Ishikawa (cell line): ENCODE measurements at regions not wholly inside any gene's neighbourhood (a gene's known extent, or its start where the extent isn't known, plus 50 kb on each side); places are given as distances from the start of the nearest gene placed in this dataset.
A peak's percentile ranks its signal among the peaks of the same experiment; 100 is the strongest.

ENCODE experiments used
- CEBPB ChIP-seq: IDR thresholded peaks from 2 replicates; pipeline ENCODE4 v1.6.1; 2012
- CREB1 ChIP-seq: IDR thresholded peaks from 2 replicates; pipeline ENCODE4 v1.6.1; 2012; ENCODE audit warnings: low read depth
- EGR1 ChIP-seq: IDR thresholded peaks from 2 replicates; pipeline ENCODE4 v1.6.1; 2012
- EP300 ChIP-seq: IDR thresholded peaks from 2 replicates; pipeline ENCODE4 v1.6.1; 2012; ENCODE audit warnings: borderline replicate concordance
- FOXM1 ChIP-seq: IDR thresholded peaks from 2 replicates; pipeline ENCODE4 v1.6.1; 2012; ENCODE audit warnings: low read depth, borderline replicate concordance
- NFIC ChIP-seq: IDR thresholded peaks from 2 replicates; pipeline ENCODE4 v1.6.1; 2012
- RAD21 ChIP-seq: IDR thresholded peaks from 2 replicates; pipeline ENCODE4 v1.6.1; 2012; ENCODE audit warnings: low read depth
- TAF1 ChIP-seq: IDR thresholded peaks from 2 replicates; pipeline ENCODE4 v1.6.1; 2012; ENCODE audit warnings: low read depth, mild to moderate bottlenecking
- TCF12 ChIP-seq: IDR thresholded peaks from 2 replicates; pipeline ENCODE4 v1.6.1; 2012; ENCODE audit warnings: low read depth
- TEAD4 ChIP-seq: IDR thresholded peaks from 2 replicates; pipeline ENCODE4 v1.6.1; 2012
- USF1 ChIP-seq: IDR thresholded peaks from 2 replicates; pipeline ENCODE4 v1.6.1; 2012
- YY1 ChIP-seq: IDR thresholded peaks from 2 replicates; pipeline ENCODE4 v1.6.1; 2012; ENCODE audit warnings: low read depth
- ZBTB7A ChIP-seq: IDR thresholded peaks from 2 replicates; pipeline ENCODE4 v1.6.1; 2012; ENCODE audit warnings: low read depth
- TF ChIP-seq, protein P1 (sequence below): IDR thresholded peaks from 2 replicates; pipeline ENCODE4 v1.6.1; 2012; ENCODE audit warnings: low read depth, mild to moderate bottlenecking
- TF ChIP-seq, protein P2 (sequence below): IDR thresholded peaks from 2 replicates; pipeline ENCODE4 v1.6.1; 2012

DNA sequence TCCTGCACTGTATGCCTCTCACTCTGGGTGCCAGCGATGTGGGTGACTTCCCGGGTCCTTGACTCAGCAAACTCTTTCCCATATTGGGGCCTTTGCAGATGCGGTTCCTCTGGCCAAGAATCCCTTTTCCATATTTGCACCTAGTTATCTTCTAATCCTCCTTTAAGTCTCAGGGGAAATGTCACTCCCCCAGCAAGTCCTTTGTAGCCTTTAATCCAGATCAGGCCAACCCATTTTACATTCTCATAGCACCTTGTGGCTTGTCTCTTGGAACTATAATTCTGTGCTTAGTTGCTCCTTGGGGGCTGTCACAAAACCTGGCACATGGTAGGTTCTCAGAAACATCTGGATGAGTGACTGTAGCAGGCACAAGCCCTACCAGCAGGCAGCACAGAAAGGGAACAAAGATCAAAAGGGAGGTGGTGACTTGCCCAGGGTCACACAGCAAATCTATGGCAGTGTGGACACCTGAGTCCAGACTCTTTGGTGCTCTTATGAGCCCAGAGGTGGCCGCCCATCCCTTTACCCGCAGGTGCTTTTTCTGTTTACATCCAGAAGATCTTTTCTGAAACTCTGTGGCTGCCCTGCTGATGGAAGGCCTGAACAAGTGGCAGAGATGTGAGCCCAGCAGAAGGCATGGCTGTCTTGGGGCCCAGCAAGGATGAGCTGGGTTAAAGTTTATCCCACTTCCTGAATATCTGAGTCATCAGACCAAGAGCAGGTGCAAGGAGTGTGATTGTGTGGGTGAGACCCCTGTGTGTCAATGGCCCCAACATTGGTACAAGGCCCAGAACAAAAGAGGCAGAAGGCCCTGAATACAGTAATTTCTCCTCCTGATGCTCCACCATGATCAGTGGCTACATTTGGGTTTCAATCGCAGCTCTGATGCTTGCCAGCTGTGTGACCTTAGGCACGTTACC is 78.6 kb upstream of the GRK3 start:
- no peak for TF ChIP-seq USF1
- TF ChIP-seq, protein P1, sequence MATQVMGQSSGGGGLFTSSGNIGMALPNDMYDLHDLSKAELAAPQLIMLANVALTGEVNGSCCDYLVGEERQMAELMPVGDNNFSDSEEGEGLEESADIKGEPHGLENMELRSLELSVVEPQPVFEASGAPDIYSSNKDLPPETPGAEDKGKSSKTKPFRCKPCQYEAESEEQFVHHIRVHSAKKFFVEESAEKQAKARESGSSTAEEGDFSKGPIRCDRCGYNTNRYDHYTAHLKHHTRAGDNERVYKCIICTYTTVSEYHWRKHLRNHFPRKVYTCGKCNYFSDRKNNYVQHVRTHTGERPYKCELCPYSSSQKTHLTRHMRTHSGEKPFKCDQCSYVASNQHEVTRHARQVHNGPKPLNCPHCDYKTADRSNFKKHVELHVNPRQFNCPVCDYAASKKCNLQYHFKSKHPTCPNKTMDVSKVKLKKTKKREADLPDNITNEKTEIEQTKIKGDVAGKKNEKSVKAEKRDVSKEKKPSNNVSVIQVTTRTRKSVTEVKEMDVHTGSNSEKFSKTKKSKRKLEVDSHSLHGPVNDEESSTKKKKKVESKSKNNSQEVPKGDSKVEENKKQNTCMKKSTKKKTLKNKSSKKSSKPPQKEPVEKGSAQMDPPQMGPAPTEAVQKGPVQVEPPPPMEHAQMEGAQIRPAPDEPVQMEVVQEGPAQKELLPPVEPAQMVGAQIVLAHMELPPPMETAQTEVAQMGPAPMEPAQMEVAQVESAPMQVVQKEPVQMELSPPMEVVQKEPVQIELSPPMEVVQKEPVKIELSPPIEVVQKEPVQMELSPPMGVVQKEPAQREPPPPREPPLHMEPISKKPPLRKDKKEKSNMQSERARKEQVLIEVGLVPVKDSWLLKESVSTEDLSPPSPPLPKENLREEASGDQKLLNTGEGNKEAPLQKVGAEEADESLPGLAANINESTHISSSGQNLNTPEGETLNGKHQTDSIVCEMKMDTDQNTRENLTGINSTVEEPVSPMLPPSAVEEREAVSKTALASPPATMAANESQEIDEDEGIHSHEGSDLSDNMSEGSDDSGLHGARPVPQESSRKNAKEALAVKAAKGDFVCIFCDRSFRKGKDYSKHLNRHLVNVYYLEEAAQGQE = no peak
- TF ChIP-seq RAD21 = no peak

- no peak for TF ChIP-seq TAF1
- TF ChIP-seq TCF12 = no peak
- no peak for TF ChIP-seq YY1
- TF ChIP-seq, protein P2, sequence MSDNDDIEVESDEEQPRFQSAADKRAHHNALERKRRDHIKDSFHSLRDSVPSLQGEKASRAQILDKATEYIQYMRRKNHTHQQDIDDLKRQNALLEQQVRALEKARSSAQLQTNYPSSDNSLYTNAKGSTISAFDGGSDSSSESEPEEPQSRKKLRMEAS = no peak
- no peak for TF ChIP-seq RAD21
- TF ChIP-seq EGR1 = no peak
- no peak for TF ChIP-seq TEAD4
- TF ChIP-seq NFIC = no peak
These were observed 77.0 kb upstream of the GRK3 start for GRCh38 chr22:25487508-25487907.

DNA sequence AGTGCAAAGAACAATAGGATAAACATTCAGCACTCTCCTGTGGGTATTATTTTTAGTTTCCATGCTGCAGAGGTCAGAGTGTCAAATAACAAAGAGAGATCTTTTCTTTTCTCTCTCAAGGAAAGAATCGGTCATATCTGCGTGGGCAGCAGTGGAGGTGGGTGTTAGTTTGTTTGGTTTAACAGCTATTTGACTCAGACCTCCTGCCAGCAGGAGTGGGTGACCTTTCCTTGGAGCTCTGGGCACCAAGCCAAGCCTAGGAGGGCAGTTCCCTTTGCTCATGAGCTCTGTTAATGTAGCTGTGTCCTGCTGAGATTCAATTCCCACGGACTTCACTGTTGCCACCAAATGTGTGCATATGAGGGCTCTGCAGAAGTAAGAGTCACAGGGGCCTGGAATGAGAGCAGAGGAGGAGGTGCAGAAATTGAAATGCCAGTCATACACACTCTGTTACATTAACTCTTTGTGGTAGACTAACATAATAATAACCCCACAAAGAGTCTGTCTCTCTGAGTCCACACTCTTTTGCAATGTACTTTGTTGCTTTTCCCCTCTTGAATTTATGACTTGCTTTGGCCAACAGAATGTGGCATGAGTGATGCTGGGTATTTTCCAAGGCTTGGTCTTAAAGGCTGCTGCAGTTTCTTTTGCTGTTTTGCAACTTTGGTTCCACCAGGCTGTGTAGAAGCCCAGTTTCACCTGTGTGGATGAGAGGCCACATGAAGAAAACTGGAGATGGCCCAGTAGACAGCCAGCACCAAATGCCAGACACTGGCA is 76.0 kb upstream of the GRK3 start:
- no peak for TF ChIP-seq ZBTB7A
- TF ChIP-seq EP300 = peak; percentile 87
- no peak for TF ChIP-seq TAF1
- TF ChIP-seq NFIC = peak; percentile 98
- peak; percentile 100 for TF ChIP-seq EGR1
- no peak; the same call in 1 of the 2 replicates for TF ChIP-seq RAD21
- no peak; the same call in 1 of the 2 replicates for TF ChIP-seq FOXM1
- TF ChIP-seq USF1 = peak; percentile 15; the same call in 1 of the 2 replicates
- TF ChIP-seq TCF12 = peak; percentile 92
- no peak for TF ChIP-seq CREB1
- no peak for TF ChIP-seq YY1
- TF ChIP-seq TEAD4 = peak; percentile 89
- TF ChIP-seq, protein P2 = peak; percentile 76
- TF ChIP-seq CEBPB = peak; percentile 16; the same call in 1 of the 2 replicates
- TF ChIP-seq, protein P1 = no peak

DNA sequence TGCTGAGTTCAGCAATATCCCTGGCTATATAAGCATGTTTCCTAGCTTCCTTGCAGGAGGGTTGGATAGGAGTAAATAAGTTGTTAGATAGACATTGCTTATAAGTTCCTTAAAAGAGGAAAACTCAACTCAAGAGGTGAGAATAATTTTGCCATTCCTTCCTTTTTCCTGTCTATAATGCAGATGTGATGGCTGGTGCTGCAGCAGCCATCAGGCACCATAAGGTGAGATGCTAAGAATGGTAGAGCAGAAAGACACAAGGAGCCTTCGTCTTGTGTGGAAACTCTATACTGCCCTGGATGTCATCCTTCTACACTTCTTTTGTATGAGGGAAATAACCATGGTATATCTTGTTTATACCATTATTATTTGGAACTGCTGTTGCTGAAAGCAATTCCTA is 74.5 kb upstream of the GRK3 start:
- TF ChIP-seq EGR1 (no peak), CEBPB (no peak), TCF12 (no peak), YY1 (no peak), ZBTB7A (no peak), EP300 (no peak), FOXM1 (no peak)
- TF ChIP-seq, protein P1 = no peak
